ENCODE measurements at regions not wholly inside any gene's neighbourhood (a gene's known extent, or its start where the extent isn't known, plus 50 kb on each side); places are given as distances from the start of the nearest gene placed in this dataset.

DNA sequence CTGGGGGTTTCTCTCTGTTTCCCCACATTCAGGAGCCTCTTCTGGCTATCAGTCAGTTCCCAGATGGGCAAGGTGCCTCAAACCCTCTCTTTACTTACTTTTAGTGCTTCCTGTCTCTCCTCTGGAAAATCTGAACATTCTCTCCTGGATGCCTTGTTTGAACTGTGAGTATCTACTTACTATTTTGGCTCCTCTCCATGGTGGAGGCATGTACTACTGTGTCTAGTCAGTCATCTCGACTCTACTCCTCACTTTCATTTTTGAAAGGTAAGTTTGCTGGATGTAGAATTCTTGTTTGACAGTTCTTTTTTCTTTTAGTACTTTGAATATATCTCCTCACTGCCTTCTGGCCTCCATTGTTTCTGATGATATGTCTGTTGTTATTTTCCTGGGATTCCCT, 70.9 kb upstream of the FAM78B start:
- no peaks in the 10 kb centered on the region for H3K36me3 ChIP-seq (ENCODE audit: low read length)
- H3K79me2 ChIP-seq (ENCODE audit: insufficient read depth, low read length) = no peaks in the 10 kb centered on the region
- H2AFZ ChIP-seq (ENCODE audit: low read depth, low read length, severe bottlenecking) = no peak overlapping the region
- H3K9me3 ChIP-seq (ENCODE audit: insufficient read depth, low read length) = no peaks in the 10 kb centered on the region
- H3K9me2 ChIP-seq (replicated peaks; ENCODE audit: insufficient read depth, low read length) = no peaks in the 10 kb centered on the region
- no peak overlapping the region for H3K4me3 ChIP-seq (ENCODE audit: insufficient read depth, low read length, poor library complexity, severe bottlenecking)
- H4K20me1 ChIP-seq (ENCODE audit: low read depth, low read length) = no peaks in the 10 kb centered on the region
- H3K27ac ChIP-seq (ENCODE audit: low read depth, low read length) = no peak overlapping the region
- no peak overlapping the region for H3K9ac ChIP-seq (ENCODE audit: low read length)
- H3K4me2 ChIP-seq (ENCODE audit: low read depth, low read length, poor library complexity, severe bottlenecking) = no peak overlapping the region
- no peaks in the 10 kb centered on the region for H3F3A ChIP-seq (ENCODE audit: insufficient read depth)
- no peak for TF ChIP-seq CTCF (IDR thresholded peaks at IDR 0.05; ENCODE audit: insufficient read depth, low read length, poor library complexity, severe bottlenecking)
- no peak for TF ChIP-seq EZH2phosphoT487 (conservative IDR thresholded peaks at IDR 0.05; ENCODE audit: low read length)
- H3K27me3 ChIP-seq (ENCODE audit: low read length) = no peaks in the 10 kb centered on the region

DNA sequence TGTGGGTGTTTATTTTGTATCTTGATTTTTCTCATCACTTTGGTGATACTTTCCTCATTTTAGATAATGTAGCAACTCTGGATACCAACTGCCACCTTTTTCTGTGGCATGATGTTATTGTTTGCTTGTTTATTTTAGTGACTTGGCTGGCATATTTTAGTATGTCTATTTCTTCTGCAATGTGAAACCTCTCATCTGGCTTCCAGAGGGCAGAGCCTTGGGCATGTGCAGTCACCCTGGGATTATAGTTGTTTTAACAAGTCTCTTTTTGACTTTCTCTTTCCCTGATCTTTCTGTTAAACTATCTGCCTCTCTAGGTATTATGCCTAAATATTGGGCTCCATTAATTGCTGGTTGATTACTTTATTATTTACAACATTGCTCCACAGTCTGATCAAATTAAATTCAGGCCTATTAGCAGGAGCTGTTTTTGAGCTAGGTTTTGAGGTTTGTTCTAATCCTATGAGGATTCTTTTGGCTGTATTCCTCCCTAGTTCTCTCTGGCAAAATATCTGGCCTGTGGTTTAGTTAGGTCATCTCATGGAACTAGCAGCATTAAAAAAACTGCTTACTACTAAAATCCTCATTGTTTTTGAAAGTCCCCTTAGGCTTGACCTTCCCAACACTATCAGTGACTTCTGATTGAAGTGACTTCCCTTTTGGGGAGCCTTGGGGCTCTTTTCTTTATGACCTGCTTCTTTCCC, 86.4 kb upstream of the FAM78B start:
- no peaks in the 10 kb centered on the region for H3K27me3 ChIP-seq (ENCODE audit: low read length)
- no peaks in the 10 kb centered on the region for H3K36me3 ChIP-seq (ENCODE audit: low read length)

GRCh38 chr1:166258017-166258416, 91.2 kb upstream of the FAM78B start:
- Histone ChIP-seq H3K9me2 (replicated peaks; ENCODE audit: insufficient read depth, low read length) (no peaks in the 10 kb centered on the region), H4K20me1 (ENCODE audit: low read depth, low read length) (no peaks in the 10 kb centered on the region), H3K4me3 (ENCODE audit: insufficient read depth, low read length, poor library complexity, severe bottlenecking) (no peak overlapping the region), H3K79me2 (ENCODE audit: insufficient read depth, low read length) (no peaks in the 10 kb centered on the region), H3K27me3 (ENCODE audit: low read length) (no peaks in the 10 kb centered on the region), H3K9ac (ENCODE audit: low read length) (no peak overlapping the region), H3K27ac (ENCODE audit: low read depth, low read length) (no peak overlapping the region), H3K9me3 (ENCODE audit: insufficient read depth, low read length) (no peaks in the 10 kb centered on the region), H3K36me3 (ENCODE audit: low read length) (no peaks in the 10 kb centered on the region), H2AFZ (ENCODE audit: low read depth, low read length, severe bottlenecking) (no peak overlapping the region), H3F3A (ENCODE audit: insufficient read depth) (no peaks in the 10 kb centered on the region), H3K4me2 (ENCODE audit: low read depth, low read length, poor library complexity, severe bottlenecking) (no peak overlapping the region)
- no peak for TF ChIP-seq CTCF (IDR thresholded peaks at IDR 0.05; ENCODE audit: insufficient read depth, low read length, poor library complexity, severe bottlenecking)
- TF ChIP-seq EZH2phosphoT487 (conservative IDR thresholded peaks at IDR 0.05; ENCODE audit: low read length) = no peak

More for the DNA sequence above, 86.4 kb upstream of the FAM78B start:
- Histone ChIP-seq H3K9me2 (replicated peaks; ENCODE audit: insufficient read depth, low read length) (no peaks in the 10 kb centered on the region), H3K4me3 (ENCODE audit: insufficient read depth, low read length, poor library complexity, severe bottlenecking) (no peak overlapping the region), H3K9me3 (ENCODE audit: insufficient read depth, low read length) (no peaks in the 10 kb centered on the region), H2AFZ (ENCODE audit: low read depth, low read length, severe bottlenecking) (no peak overlapping the region), H3K79me2 (ENCODE audit: insufficient read depth, low read length) (no peaks in the 10 kb centered on the region), H3F3A (ENCODE audit: insufficient read depth) (no peaks in the 10 kb centered on the region), H3K9ac (ENCODE audit: low read length) (no peak overlapping the region), H4K20me1 (ENCODE audit: low read depth, low read length) (no peaks in the 10 kb centered on the region), H3K4me2 (ENCODE audit: low read depth, low read length, poor library complexity, severe bottlenecking) (no peak overlapping the region), H3K27ac (ENCODE audit: low read depth, low read length) (no peak overlapping the region)
- no peak for TF ChIP-seq CTCF (IDR thresholded peaks at IDR 0.05; ENCODE audit: insufficient read depth, low read length, poor library complexity, severe bottlenecking)
- no peak for TF ChIP-seq EZH2phosphoT487 (conservative IDR thresholded peaks at IDR 0.05; ENCODE audit: low read length)
